DLD1 (cell line): ENCODE measurements at regions not wholly inside any gene's neighbourhood (a gene's known extent, or its start where the extent isn't known, plus 50 kb on each side); places are given as distances from the start of the nearest gene placed in this dataset.

Source experiments
- in situ Hi-C: cut with HindIII; loops from 2 replicates; pipeline ENCODE4 v1.10.0; 2017; ENCODE audit warnings: low sequenced_read_pairs

DNA sequence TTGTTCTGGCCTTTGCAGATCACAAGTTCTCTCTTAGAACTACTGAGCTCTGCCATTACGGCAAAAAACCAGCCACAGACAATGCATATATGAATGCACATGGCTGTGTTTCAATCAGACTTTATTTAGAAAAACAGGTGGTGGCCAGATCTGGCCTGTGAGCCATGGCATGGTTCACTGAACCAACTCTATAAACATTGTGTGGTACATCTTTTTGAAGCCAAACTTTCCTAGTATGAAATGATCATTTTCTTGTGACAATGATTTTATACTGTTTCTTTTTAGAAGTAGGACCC lies 65.9 kb upstream of the AMZ2 start:
- in situ Hi-C loops = no loop called here

DNA sequence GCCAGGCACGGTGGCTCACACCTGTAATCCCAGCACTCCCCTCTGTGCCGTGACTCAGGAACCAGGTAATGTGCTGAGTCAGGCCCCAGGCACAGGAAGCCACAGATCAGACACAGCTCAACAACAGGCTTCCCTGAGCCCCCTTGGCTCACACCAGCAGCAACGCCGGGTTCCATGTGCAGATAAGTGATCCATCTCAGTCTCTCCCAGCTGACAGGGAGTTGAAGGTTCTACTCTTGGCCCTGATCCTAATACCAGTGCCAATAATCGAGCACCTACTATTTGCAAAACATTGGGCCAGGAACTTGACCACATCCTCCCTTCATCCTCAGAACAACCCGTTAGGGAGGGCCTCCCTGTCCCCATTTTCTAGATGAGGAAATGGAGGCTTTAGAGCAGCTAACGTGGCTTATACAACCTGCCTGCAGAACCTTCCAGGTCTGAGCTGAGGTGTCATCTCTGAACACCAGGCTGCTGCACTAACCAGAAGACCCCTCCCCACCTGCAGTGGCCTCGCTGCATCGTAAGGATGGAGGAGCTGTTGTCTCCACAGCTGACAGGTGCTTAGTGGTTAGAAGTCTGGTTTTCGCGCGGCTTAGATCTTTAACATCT lies 64.8 kb upstream of the AMZ2 start:
- in situ Hi-C loops = no loop called here

DNA sequence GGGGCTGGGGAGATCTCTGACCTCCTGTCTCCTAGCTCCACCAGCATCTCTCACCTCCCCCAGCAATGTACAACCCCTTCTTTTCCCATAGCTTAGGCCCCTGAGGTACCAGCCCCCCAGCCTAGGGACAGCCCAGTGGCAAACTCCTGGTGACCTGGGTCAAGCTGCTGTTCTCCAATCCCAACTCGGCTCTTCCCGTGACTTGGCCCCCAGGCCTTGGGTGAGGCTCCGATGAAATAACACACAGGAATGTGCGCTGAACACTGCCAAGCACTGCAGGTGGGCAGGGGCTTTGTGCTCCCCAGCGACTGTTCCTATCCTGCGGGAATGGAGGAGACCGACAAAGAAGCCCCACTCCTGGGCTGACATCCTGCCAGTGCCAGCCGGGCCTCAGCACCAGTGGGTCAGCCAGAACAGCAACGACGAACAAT lies 63.7 kb upstream of the AMZ2 start:
- in situ Hi-C loops = no loop called here

DNA sequence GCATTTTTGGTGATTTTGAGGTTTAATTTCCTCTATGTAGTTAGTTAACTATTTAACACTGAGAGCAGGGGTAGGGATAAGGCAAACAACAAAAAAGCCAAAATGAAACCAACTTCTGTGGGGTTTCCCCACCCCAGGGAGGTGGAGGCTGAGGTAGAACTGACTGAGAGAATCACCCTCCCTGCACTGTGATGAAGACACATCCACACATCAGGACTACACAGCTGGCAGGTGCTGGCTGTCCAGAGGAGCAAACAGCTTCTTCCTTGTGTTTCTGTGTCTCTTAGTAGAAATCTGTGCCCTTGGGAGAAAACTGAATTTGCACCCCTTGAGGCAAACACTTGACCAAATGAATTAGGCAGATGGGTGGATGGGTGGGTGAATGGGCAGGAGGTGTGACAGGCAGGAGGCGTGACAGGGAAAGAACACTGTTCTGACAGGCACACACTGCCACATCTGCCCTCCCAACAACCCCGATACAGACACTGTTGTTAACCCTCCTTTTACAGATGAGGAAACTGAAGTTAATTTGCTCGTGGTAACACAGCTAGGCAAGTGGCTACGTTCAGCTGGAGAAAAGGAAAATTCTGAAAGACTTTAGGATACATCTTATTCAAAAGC lies 62.9 kb upstream of the AMZ2 start:
- in situ Hi-C loops = no loop called here

DNA sequence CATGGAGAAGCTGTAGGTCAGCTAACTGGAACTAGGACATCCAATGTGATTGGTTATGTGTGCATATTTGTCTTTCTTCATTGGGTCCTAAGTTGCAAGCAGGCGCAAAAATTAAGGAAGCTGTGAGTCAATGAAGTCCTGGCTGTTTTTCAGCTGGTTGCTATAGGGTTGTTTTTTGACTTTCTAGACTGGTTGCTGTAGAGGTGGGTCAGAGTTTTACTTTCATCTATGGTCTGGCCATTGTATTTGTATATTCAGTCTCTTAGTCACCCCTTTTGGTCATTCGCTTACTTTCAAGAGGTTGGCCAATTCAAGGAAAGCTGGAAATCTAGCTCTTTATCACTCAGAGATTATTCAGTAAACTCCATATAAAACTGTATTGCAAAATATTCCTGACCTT lies 62.0 kb upstream of the AMZ2 start:
- in situ Hi-C loops = no loop called here

DNA sequence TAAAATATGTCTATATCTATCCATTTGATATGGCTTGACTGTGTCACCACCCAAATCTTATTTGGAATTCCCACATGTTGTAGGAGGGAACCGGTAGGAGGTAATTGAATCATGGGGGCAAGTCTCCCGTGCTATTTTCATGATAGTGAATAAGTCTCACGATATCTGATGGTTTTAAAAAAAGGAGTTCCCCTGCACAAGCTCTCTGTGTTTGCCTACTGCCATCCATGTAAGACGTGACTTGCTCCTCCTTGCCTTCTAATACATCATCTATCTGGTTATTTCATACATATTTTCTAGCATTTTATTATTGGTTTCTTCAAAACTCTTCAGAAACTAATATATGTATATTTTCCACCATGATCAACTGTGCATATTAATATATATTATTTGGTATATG lies 57.3 kb upstream of the AMZ2 start:
- in situ Hi-C loops = no loop called here

DNA sequence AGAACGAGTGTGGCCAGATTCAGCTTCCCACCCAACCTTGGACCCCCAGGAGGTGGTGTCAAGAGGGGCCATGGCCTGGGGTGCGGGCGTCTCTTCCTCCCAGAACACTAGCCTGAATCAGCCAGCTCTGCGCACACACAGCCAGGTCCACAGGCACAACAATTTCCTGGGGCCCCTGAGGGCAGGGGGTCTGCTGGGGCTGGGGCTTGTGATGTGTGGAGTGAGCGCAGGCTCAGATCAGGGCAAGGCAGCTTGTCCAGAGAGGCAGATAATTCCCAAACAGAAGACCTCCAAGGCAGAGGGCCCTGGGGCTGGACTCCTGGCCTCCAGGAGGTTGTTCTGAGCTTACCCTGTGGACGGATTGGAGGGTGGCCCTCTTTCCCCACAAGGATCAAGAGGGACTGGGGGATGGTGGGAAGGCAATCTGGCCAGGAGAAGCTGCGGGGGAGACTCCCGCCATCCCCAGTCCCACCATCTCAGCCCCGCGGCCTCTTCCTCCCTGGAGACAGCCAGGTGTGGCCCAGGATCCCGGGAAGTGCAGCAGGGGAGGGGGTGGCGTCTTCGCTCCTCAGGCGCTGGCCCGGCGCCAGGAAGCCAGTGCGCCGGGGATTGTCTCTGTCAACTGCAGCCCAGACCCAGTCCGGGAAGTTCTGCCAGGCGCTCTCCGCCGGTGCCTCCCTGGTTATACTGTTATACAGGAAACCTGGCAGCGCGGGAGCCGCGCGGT lies 52.0 kb upstream of the AMZ2 start:
- in situ Hi-C loops = no loop called here

DNA sequence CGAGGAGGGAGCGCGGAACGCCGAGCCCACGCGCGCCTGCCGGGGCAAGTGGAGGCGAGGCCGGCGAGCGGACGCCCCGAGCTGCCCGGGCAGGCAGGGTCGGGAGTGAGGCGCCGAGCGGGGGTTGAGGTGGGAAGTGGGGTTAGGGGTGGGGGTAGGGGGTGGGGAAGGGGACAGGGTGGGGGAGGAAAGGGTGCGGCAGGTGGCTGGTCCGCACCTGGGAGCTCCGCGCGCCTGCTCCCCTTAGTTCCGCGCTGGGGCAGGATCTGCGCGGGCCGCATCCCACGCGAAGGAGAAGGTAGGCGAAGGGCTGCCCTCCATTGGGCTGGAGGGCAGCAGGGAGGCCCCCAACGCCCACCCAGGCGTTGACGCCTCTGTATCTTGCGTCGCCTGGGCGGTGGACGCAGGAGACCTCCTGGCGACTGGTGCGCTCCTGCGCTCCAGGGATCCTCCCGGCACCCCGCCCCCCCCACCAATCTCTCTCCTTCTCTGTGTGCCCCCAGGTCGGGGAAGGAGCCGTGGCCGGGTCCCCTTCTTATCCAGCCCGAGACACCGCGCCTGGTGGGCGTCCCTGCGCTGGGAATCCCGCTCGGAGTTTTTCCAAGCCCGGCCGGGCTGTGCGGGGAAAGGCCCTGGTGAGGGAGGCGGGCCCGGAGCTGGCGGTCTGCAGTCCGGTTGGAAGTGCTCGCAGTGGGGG lies 51.3 kb upstream of the AMZ2 start:
- in situ Hi-C loops = no loop called here

DNA sequence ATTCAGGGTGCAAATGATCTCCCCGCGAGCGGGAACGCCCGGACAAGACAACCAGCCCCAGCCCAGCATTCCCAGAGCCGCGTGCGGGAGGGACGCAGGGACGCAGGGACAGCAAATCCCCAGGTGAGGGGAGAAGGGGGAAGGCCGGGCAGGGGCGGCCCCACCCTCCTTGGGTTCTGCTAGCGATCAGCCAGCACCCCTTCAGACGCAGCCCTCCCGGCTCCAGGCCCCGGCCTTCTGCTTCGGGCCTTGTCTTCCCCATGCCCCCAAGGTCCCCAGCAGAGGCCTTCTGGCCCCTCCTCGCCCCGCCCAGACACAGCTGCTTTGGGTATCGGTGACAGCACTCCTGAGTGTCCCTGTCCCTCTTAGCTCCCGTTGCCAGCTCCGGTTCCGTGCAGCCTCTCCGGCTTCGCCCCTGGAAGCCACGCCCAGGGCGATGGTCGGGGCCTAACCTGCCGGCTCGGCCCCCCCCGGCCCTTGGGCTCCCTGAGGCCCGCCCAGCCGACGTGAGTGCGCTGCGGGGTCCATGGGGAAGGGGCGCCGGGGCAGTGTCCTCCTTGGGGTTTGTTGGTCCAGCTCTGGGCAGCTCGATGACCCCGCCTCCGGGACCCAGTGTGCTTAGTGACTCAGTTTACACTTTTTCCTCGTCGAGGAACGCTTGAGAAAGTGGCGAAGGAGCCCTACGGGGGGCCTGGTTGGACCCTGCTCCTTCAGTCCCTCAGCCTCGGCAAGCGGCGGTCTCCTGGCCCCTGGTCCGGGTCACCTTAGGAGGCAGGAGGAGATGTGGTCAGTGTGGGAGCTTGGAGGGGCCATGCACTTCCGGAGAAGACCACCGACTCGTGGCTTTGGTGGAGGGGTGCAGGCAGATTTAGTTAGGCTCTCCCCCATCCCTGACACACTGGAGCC lies 50.5 kb upstream of the AMZ2 start:
- in situ Hi-C loops = no loop called here

DNA sequence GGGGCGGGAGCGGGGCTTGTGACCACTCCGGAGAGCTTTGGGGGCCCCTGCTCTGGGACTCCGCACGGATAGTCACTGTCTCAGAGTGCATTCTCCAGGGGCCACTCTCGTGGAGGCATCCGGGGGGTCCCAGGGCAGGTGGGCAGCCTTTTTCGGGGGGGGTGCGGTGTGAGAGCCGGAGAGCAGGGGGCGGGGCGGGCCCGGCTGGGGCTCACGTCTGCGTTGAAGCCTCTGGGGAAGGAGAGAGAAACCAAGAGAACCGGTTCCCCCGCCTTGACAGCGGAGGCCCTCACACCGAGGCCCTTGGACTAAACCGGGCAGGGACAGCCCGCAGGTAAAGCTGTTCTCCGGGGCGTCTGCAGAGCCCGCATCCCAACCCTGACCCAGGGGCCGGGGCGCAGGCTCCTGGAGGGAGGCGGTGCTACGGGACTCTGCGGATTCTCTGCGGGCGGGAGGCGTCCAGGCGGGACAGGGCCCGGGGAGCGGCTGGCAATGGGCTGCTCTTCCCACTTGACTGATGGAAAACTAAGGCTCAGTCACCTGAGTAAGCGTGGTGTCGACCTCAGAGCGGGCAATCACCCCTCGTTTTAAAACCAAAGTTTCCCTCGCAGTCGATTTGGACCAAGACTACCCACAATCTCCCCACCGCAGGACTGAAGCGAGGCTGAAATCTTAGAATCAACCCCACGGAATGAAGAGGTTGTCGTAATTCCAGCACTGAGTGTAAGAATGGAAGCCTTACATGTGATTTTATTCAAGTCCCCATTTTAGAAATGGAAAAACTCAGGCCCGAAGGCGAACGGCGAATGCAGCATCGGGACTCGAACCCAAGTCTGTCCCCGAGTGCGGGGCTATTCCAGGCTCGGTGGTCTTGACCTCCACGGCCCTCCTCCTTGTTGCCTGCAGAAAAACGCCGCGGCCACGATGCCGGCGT lies 49.6 kb upstream of the AMZ2 start:
- in situ Hi-C loops = no loop called here
